Fibroblast of pulmonary artery (primary cell): ENCODE measurements at regions not wholly inside any gene's neighbourhood (a gene's known extent, or its start where the extent isn't known, plus 50 kb on each side); places are given as distances from the start of the nearest gene placed in this dataset.
A peak's percentile ranks its signal among the peaks of the same experiment; 100 is the strongest.

Experiments used
- DNase-seq: peaks from one replicate; pipeline ENCODE4 v3.0.0-alpha.2; 2010; ENCODE audit warnings: low read depth
- H3K4me3 ChIP-seq: replicated peaks from 2 replicates; pipeline ENCODE4 v1.5.1; 2011; ENCODE audit warnings: low read depth, mild to moderate bottlenecking, control low read depth, low read length, moderate library complexity
- CTCF ChIP-seq: IDR thresholded peaks from 2 replicates; pipeline ENCODE4 v1.5.1; 2011; ENCODE audit warnings: mild to moderate bottlenecking, control low read depth, low read length, inconsistent platforms; ENCODE audit errors: missing control alignments

DNA sequence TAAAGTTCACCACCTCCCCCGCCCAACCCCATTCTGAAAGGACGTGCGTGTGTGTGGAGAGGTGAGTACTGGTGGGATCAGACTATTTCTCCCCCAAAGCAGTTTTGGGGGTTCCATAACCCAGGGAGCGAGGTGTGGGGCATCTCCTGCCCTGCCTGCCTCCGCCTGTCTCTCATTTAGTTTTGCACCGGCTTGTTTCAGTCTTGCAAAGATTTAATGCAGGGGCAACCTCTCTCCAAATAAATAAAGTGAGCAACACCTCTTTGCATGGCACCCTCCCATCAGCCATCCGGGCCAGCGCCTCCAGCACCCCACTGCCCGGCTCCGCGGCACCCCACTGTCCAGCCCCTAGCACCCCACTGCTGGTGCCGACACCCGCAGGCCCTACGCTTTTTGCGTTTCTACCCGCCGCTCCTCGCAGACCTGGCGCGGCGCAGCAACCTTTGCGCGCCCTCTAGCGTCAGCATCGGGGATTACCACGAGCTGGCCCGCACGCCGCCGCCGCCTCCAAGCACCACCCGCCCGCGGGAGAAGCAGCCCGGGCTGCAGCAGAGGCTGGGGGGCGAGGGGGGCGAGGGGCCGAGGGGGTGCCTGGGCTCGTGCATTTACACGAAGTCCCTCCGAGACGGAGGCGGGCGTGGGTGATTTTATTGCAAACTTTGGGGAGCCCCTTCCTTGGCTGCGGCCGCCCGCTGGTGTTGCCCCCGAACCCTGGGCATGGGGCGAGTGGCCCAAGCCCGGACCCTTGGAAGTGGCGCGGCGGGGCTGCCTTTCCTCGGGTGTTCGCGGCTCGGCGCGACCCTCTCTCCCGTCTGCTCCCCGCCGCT lies 55.8 kb upstream of the VRK1 start:
- H3K4me3 ChIP-seq: peak overlapping the region; percentile 60

DNA sequence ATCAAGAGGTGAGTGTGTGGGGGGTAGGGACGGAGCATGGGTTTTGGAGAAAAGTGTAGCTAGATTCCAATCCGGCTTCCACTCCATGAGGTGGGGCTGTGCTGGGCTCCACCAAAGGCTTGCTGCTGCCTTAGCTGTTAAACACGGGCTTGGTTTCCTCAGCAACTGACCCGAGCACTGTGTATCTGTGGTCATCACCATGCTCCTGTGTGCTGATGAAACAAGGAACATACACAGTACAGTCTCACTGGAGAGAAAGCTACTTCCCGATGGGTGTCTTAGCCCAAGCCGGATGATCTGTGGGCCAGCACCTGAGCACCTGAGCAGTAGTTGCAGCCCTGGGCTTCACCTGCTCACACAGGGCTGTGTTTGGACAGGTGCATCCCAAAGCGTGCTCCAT lies 52.9 kb upstream of the VRK1 start:
- no peak overlapping the region for H3K4me3 ChIP-seq
- DNase-seq: no peak
- TF ChIP-seq CTCF: no peak

More for the DNA sequence above, 55.8 kb upstream of the VRK1 start:
- peak; percentile 44 for DNase-seq
- TF ChIP-seq CTCF: peak; percentile 57

DNA sequence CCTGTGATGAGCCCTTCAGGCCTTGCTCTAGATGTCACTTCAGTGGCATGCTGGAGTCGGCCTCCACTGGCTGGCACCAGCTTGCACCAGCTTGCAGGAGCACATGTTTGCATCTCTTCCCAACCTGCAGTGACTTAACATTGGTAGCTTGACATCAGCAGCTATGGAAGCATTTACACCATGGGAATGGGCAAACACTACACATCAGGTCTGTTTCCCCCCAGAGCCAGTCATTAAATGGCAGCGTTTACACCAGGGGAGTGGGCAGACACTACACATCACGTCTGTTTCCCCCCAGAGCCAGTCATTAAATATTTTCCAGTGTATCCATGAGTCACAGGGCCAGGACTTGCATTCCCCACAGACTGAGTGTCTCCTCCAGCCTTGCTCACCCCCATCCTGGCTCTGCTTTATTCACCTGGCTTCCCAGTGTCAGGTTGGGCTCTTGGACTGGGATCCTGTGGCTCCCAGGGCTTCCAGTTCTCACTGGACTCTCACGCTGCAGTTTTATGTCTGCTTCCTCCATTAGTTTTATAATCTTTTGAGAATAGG lies 51.6 kb upstream of the VRK1 start:
- no peak overlapping the region for H3K4me3 ChIP-seq
- TF ChIP-seq CTCF: no peak
- no peak for DNase-seq

GRCh38 chr14:96746101-96746500 lies 51.1 kb upstream of the VRK1 start:
- no peak overlapping the region for H3K4me3 ChIP-seq
- TF ChIP-seq CTCF: no peak
- no peak for DNase-seq

- H3K4me3 ChIP-seq: no peak overlapping the region
- DNase-seq: no peak
- TF ChIP-seq CTCF: no peak
These were observed 50.2 kb upstream of the VRK1 start for GRCh38 chr14:96747006-96747405.
